ENCODE measurements at regions not wholly inside any gene's neighbourhood (a gene's known extent, or its start where the extent isn't known, plus 50 kb on each side); places are given as distances from the start of the nearest gene placed in this dataset.
A peak's percentile ranks its signal among the peaks of the same experiment; 100 is the strongest.

- Histone ChIP-seq H3K4me1 (ENCODE audit: control insufficient read depth in 3 of 3, insufficient read depth in 3 of 3, low read length in 3 of 3) (peaks cover 28 to 41% (median 31%) of the 10 kb centered on the region in 3 donors), H3K9ac (ENCODE audit: low read depth in 1 of 3, low read length in 3 of 3) (peak overlapping the region in 1 of 3 donors; percentile 2)
Measured at GRCh38 chr2:134140251-134140661, 113.6 kb upstream of the MGAT5 start.

GRCh38 chr2:134141598-134142340 lies 112.1 kb upstream of the MGAT5 start:
- Histone ChIP-seq H3K4me3 (ENCODE audit: low read length in 3 of 3) (no peak overlapping the region), H3K4me1 (ENCODE audit: control insufficient read depth in 3 of 3, insufficient read depth in 3 of 3, low read length in 3 of 3) (peaks cover 25 to 43% (median 29%) of the 10 kb centered on the region in 3 donors), H3K36me3 (ENCODE audit: control insufficient read depth in 3 of 3, insufficient read depth in 3 of 3, low read length in 3 of 3) (no peaks in the 10 kb centered on the region), H3K27me3 (ENCODE audit: control insufficient read depth in 3 of 3, insufficient read depth in 3 of 3, low read length in 3 of 3) (peaks cover 5 to 36% (median 6%) of the 10 kb centered on the region in 3 donors), H3K27ac (ENCODE audit: low read depth, low read length) (no peak overlapping the region), H3K9me3 (ENCODE audit: control insufficient read depth in 3 of 3, low read length in 3 of 3) (no peaks in the 10 kb centered on the region), H3K9ac (ENCODE audit: low read depth in 1 of 3, low read length in 3 of 3) (no peak overlapping the region)

More at GRCh38 chr2:134140251-134140661, 113.6 kb upstream of the MGAT5 start:
- H3K4me3 ChIP-seq (ENCODE audit: low read length in 3 of 3) = no peak overlapping the region
- peaks cover 8 to 38% (median 8%) of the 10 kb centered on the region in 3 donors for H3K27me3 ChIP-seq (ENCODE audit: control insufficient read depth in 3 of 3, insufficient read depth in 3 of 3, low read length in 3 of 3)
- H3K9me3 ChIP-seq (ENCODE audit: control insufficient read depth in 3 of 3, low read length in 3 of 3) = no peaks in the 10 kb centered on the region
- H3K27ac ChIP-seq (ENCODE audit: low read depth, low read length) = no peak overlapping the region
- H3K36me3 ChIP-seq (ENCODE audit: control insufficient read depth in 3 of 3, insufficient read depth in 3 of 3, low read length in 3 of 3) = no peaks in the 10 kb centered on the region

- no peak overlapping the region for H3K4me3 ChIP-seq (ENCODE audit: low read length in 3 of 3)
- peaks cover 5 to 30% (median 6%) of the 10 kb centered on the region in 3 donors for H3K27me3 ChIP-seq (ENCODE audit: control insufficient read depth in 3 of 3, insufficient read depth in 3 of 3, low read length in 3 of 3)
- peaks cover 20 to 37% (median 23%) of the 10 kb centered on the region in 3 donors for H3K4me1 ChIP-seq (ENCODE audit: control insufficient read depth in 3 of 3, insufficient read depth in 3 of 3, low read length in 3 of 3)
- H3K9me3 ChIP-seq (ENCODE audit: control insufficient read depth in 3 of 3, low read length in 3 of 3) = no peaks in the 10 kb centered on the region
- H3K9ac ChIP-seq (ENCODE audit: low read depth in 1 of 3, low read length in 3 of 3) = no peak overlapping the region
- no peak overlapping the region for H3K27ac ChIP-seq (ENCODE audit: low read depth, low read length)
- no peaks in the 10 kb centered on the region for H3K36me3 ChIP-seq (ENCODE audit: control insufficient read depth in 3 of 3, insufficient read depth in 3 of 3, low read length in 3 of 3)
Measured at GRCh38 chr2:134142341-134142738, 111.5 kb upstream of the MGAT5 start.

GRCh38 chr2:134142903-134143302 lies 111.0 kb upstream of the MGAT5 start:
- peaks cover 16 to 34% (median 22%) of the 10 kb centered on the region in 3 donors for H3K4me1 ChIP-seq (ENCODE audit: control insufficient read depth in 3 of 3, insufficient read depth in 3 of 3, low read length in 3 of 3)
- no peaks in the 10 kb centered on the region for H3K9me3 ChIP-seq (ENCODE audit: control insufficient read depth in 3 of 3, low read length in 3 of 3)
- H3K9ac ChIP-seq (ENCODE audit: low read depth in 1 of 3, low read length in 3 of 3) = no peak overlapping the region
- H3K27me3 ChIP-seq (ENCODE audit: control insufficient read depth in 3 of 3, insufficient read depth in 3 of 3, low read length in 3 of 3) = peaks cover 5 to 30% (median 6%) of the 10 kb centered on the region in 3 donors
- H3K27ac ChIP-seq (ENCODE audit: low read depth, low read length) = no peak overlapping the region
- H3K36me3 ChIP-seq (ENCODE audit: control insufficient read depth in 3 of 3, insufficient read depth in 3 of 3, low read length in 3 of 3) = no peaks in the 10 kb centered on the region
- H3K4me3 ChIP-seq (ENCODE audit: low read length in 3 of 3) = no peak overlapping the region

GRCh38 chr2:134143568-134143967 lies 110.3 kb upstream of the MGAT5 start:
- Histone ChIP-seq H3K4me1 (ENCODE audit: control insufficient read depth in 3 of 3, insufficient read depth in 3 of 3, low read length in 3 of 3) (peaks cover 11 to 27% (median 18%) of the 10 kb centered on the region in 3 donors), H3K9me3 (ENCODE audit: control insufficient read depth in 3 of 3, low read length in 3 of 3) (no peaks in the 10 kb centered on the region), H3K36me3 (ENCODE audit: control insufficient read depth in 3 of 3, insufficient read depth in 3 of 3, low read length in 3 of 3) (no peaks in the 10 kb centered on the region), H3K4me3 (ENCODE audit: low read length in 3 of 3) (no peak overlapping the region), H3K9ac (ENCODE audit: low read depth in 1 of 3, low read length in 3 of 3) (no peak overlapping the region), H3K27me3 (ENCODE audit: control insufficient read depth in 3 of 3, insufficient read depth in 3 of 3, low read length in 3 of 3) (peaks cover 5 to 30% (median 6%) of the 10 kb centered on the region in 3 donors), H3K27ac (ENCODE audit: low read depth, low read length) (no peak overlapping the region)

GRCh38 chr2:134144081-134144596 lies 109.7 kb upstream of the MGAT5 start:
- H3K4me1 ChIP-seq (ENCODE audit: control insufficient read depth in 3 of 3, insufficient read depth in 3 of 3, low read length in 3 of 3) = peaks cover 8 to 22% (median 15%) of the 10 kb centered on the region in 3 donors

GRCh38 chr2:134144651-134145050 lies 109.2 kb upstream of the MGAT5 start:
- H3K27ac ChIP-seq (ENCODE audit: low read depth, low read length) = no peak overlapping the region
- no peak overlapping the region for H3K9ac ChIP-seq (ENCODE audit: low read depth in 1 of 3, low read length in 3 of 3)
- peaks cover 5 to 32% (median 6%) of the 10 kb centered on the region in 3 donors for H3K27me3 ChIP-seq (ENCODE audit: control insufficient read depth in 3 of 3, insufficient read depth in 3 of 3, low read length in 3 of 3)
- H3K9me3 ChIP-seq (ENCODE audit: control insufficient read depth in 3 of 3, low read length in 3 of 3) = no peaks in the 10 kb centered on the region
- H3K4me1 ChIP-seq (ENCODE audit: control insufficient read depth in 3 of 3, insufficient read depth in 3 of 3, low read length in 3 of 3) = peaks cover 5 to 18% (median 10%) of the 10 kb centered on the region in 3 donors
- H3K4me3 ChIP-seq (ENCODE audit: low read length in 3 of 3) = no peak overlapping the region
- H3K36me3 ChIP-seq (ENCODE audit: control insufficient read depth in 3 of 3, insufficient read depth in 3 of 3, low read length in 3 of 3) = no peaks in the 10 kb centered on the region

More at GRCh38 chr2:134144081-134144596, 109.7 kb upstream of the MGAT5 start:
- no peak overlapping the region for H3K4me3 ChIP-seq (ENCODE audit: low read length in 3 of 3)
- H3K9ac ChIP-seq (ENCODE audit: low read depth in 1 of 3, low read length in 3 of 3) = no peak overlapping the region
- H3K9me3 ChIP-seq (ENCODE audit: control insufficient read depth in 3 of 3, low read length in 3 of 3) = no peaks in the 10 kb centered on the region
- H3K36me3 ChIP-seq (ENCODE audit: control insufficient read depth in 3 of 3, insufficient read depth in 3 of 3, low read length in 3 of 3) = no peaks in the 10 kb centered on the region
- H3K27me3 ChIP-seq (ENCODE audit: control insufficient read depth in 3 of 3, insufficient read depth in 3 of 3, low read length in 3 of 3) = peaks cover 5 to 32% (median 6%) of the 10 kb centered on the region in 3 donors
- H3K27ac ChIP-seq (ENCODE audit: low read depth, low read length) = no peak overlapping the region

- Histone ChIP-seq H3K27me3 (ENCODE audit: control insufficient read depth in 3 of 3, insufficient read depth in 3 of 3, low read length in 3 of 3) (peaks cover 5 to 35% (median 6%) of the 10 kb centered on the region in 3 donors), H3K27ac (ENCODE audit: low read depth, low read length) (no peak overlapping the region), H3K4me3 (ENCODE audit: low read length in 3 of 3) (no peak overlapping the region), H3K36me3 (ENCODE audit: control insufficient read depth in 3 of 3, insufficient read depth in 3 of 3, low read length in 3 of 3) (no peaks in the 10 kb centered on the region), H3K9me3 (ENCODE audit: control insufficient read depth in 3 of 3, low read length in 3 of 3) (no peaks in the 10 kb centered on the region), H3K9ac (ENCODE audit: low read depth in 1 of 3, low read length in 3 of 3) (no peak overlapping the region), H3K4me1 (ENCODE audit: control insufficient read depth in 3 of 3, insufficient read depth in 3 of 3, low read length in 3 of 3) (peaks cover 0 to 9% (median under 1%) of the 10 kb centered on the region in 3 donors)
Measured at GRCh38 chr2:134145519-134145918, 108.4 kb upstream of the MGAT5 start.

- Histone ChIP-seq H3K9me3 (ENCODE audit: control insufficient read depth in 3 of 3, low read length in 3 of 3) (no peaks in the 10 kb centered on the region), H3K9ac (ENCODE audit: low read depth in 1 of 3, low read length in 3 of 3) (no peak overlapping the region), H3K4me1 (ENCODE audit: control insufficient read depth in 3 of 3, insufficient read depth in 3 of 3, low read length in 3 of 3) (peaks cover 0 to 3% (median 0%) of the 10 kb centered on the region in 3 donors)
Measured at GRCh38 chr2:134146161-134146560, 107.7 kb upstream of the MGAT5 start.

GRCh38 chr2:134146620-134147019 lies 107.3 kb upstream of the MGAT5 start:
- no peaks in the 10 kb centered on the region for H3K9me3 ChIP-seq (ENCODE audit: control insufficient read depth in 3 of 3, low read length in 3 of 3)
- no peak overlapping the region for H3K4me3 ChIP-seq (ENCODE audit: low read length in 3 of 3)
- H3K36me3 ChIP-seq (ENCODE audit: control insufficient read depth in 3 of 3, insufficient read depth in 3 of 3, low read length in 3 of 3) = no peaks in the 10 kb centered on the region
- no peak overlapping the region for H3K9ac ChIP-seq (ENCODE audit: low read depth in 1 of 3, low read length in 3 of 3)
- H3K27me3 ChIP-seq (ENCODE audit: control insufficient read depth in 3 of 3, insufficient read depth in 3 of 3, low read length in 3 of 3) = peaks cover 3 to 28% (median 4%) of the 10 kb centered on the region in 3 donors
- no peak overlapping the region for H3K27ac ChIP-seq (ENCODE audit: low read depth, low read length)
- peaks cover 0 to 3% (median 0%) of the 10 kb centered on the region in 3 donors for H3K4me1 ChIP-seq (ENCODE audit: control insufficient read depth in 3 of 3, insufficient read depth in 3 of 3, low read length in 3 of 3)

More at GRCh38 chr2:134146161-134146560, 107.7 kb upstream of the MGAT5 start:
- no peak overlapping the region for H3K4me3 ChIP-seq (ENCODE audit: low read length in 3 of 3)
- peaks cover 5 to 29% (median 6%) of the 10 kb centered on the region in 3 donors for H3K27me3 ChIP-seq (ENCODE audit: control insufficient read depth in 3 of 3, insufficient read depth in 3 of 3, low read length in 3 of 3)
- no peak overlapping the region for H3K27ac ChIP-seq (ENCODE audit: low read depth, low read length)
- no peaks in the 10 kb centered on the region for H3K36me3 ChIP-seq (ENCODE audit: control insufficient read depth in 3 of 3, insufficient read depth in 3 of 3, low read length in 3 of 3)
